ENCODE measurements at regions not wholly inside any gene's neighbourhood (a gene's known extent, or its start where the extent isn't known, plus 50 kb on each side); places are given as distances from the start of the nearest gene placed in this dataset.
"Not testable (repeated sequence)": the region's sequence is repeated elsewhere in the genome, so short reads cannot be mapped to it uniquely, and the experiment has no call there.

GRCh38 chr21:28063241-28064216 is 929.1 kb downstream of the LTN1 start:
- DNase-seq: no peak

- not testable (repeated sequence) for DNase-seq
These were observed 939.7 kb downstream of the LTN1 start for GRCh38 chr21:28052956-28053355.

GRCh38 chr21:28051649-28052048 is 941.0 kb downstream of the LTN1 start:
- DNase-seq: peak in 2 of 14 donors; percentile 1 to 24

- not testable (repeated sequence) for DNase-seq
These were observed 957.0 kb downstream of the LTN1 start for GRCh38 chr21:28035692-28036091.

GRCh38 chr21:28034916-28035315 is 957.8 kb downstream of the LTN1 start:
- DNase-seq: not testable (repeated sequence)

GRCh38 chr21:28034334-28034733 is 958.3 kb downstream of the LTN1 start:
- not testable (repeated sequence) for DNase-seq

GRCh38 chr21:28032652-28033051 is 960.0 kb downstream of the LTN1 start:
- not testable (repeated sequence) for DNase-seq

GRCh38 chr21:28031066-28031465 is 961.6 kb downstream of the LTN1 start:
- not testable (repeated sequence) for DNase-seq

- DNase-seq: no peak
These were observed 967.6 kb downstream of the LTN1 start for GRCh38 chr21:28025111-28025510.

GRCh38 chr21:28018741-28019669 is 973.7 kb downstream of the LTN1 start:
- peak in 8 of 14 donors; percentile 5 to 59 (median 20) for DNase-seq

GRCh38 chr21:28018213-28018612 is 974.5 kb downstream of the LTN1 start:
- no peak for DNase-seq

- no peak for DNase-seq
These were observed 976.1 kb downstream of the LTN1 start for GRCh38 chr21:28016571-28016970.

GRCh38 chr21:28013123-28013522 is 979.6 kb downstream of the LTN1 start:
- DNase-seq: not testable (repeated sequence)

- not testable (repeated sequence) for DNase-seq
These were observed 980.7 kb downstream of the LTN1 start for GRCh38 chr21:28011970-28012369.

GRCh38 chr21:28008245-28008644 is 984.4 kb downstream of the LTN1 start:
- peak in 1 of 14 donors; percentile 23 for DNase-seq

- DNase-seq: not testable (repeated sequence)
These were observed 989.0 kb downstream of the LTN1 start for GRCh38 chr21:28003627-28004026.

GRCh38 chr21:27996906-27997305 is 995.8 kb downstream of the LTN1 start:
- not testable (repeated sequence) for DNase-seq

- not testable (repeated sequence) for DNase-seq
These were observed 1007.9 kb downstream of the LTN1 start for GRCh38 chr21:27984663-27985325.

GRCh38 chr21:27979446-27979845 is 1012.6 kb upstream of the ADAMTS5 start:
- DNase-seq: not testable (repeated sequence)

- no peak for DNase-seq
These were observed 1008.6 kb upstream of the ADAMTS5 start for GRCh38 chr21:27975514-27975913.

- not testable (repeated sequence) for DNase-seq
These were observed 1007.3 kb upstream of the ADAMTS5 start for GRCh38 chr21:27974152-27974551.

- DNase-seq: not testable (repeated sequence)
These were observed 1001.4 kb upstream of the ADAMTS5 start for GRCh38 chr21:27968240-27968639.

Data from C1 segment of cervical spinal cord (tissue), 14 donors.